Pancreas (tissue), 10 donors: ENCODE measurements at regions not wholly inside any gene's neighbourhood (a gene's known extent, or its start where the extent isn't known, plus 50 kb on each side); places are given as distances from the start of the nearest gene placed in this dataset.

Source experiments
- ATAC-seq, 4 donors: fragments of 200-7000 bp; cut with Tn5 transposase; one replicate each; pipeline versions ENCODE4 v1.8.0 to v1.9.1; 2020; ENCODE audit warnings: mild to moderate bottlenecking in 4 of 4, moderate library complexity in 4 of 4
- DNase-seq, 6 donors: peaks; one replicate each; pipeline ENCODE4 v3.0.0-alpha.2; 2020
- FAIRE-seq: peaks from 2 replicates; lab custom pipeline; 2012; peaks lifted over from hg19 to GRCh38; lab: Jason Lieb, UNC
- H3K27ac ChIP-seq, 4 donors: fragments of 200-600 bp; sonication (generic); 1 replicate in 3 of 4; 2 replicates in 1 of 4; pipeline versions ENCODE4 v1.5.0 to v1.8.0; 2020
- H3K27me3 ChIP-seq, 4 donors: fragments of 200-600 bp; one replicate each; pipeline ENCODE4 v1.8.0; 2021
- H3K36me3 ChIP-seq, 3 donors: fragments of 200-600 bp; sonication (generic) in 1 of 3; one replicate each; pipeline versions ENCODE4 v1.5.0 to v1.8.0; 2020 to 2021
- H3K4me1 ChIP-seq, 3 donors: fragments of 200-600 bp; one replicate each; pipeline ENCODE4 v1.8.0; 2021
- H3K4me3 ChIP-seq, 4 donors: fragments of 200-600 bp; sonication (generic) in 2 of 4; one replicate each; pipeline versions ENCODE4 v1.5.0 to v1.8.0; 2020 to 2021
- H3K9me3 ChIP-seq, 4 donors: fragments of 200-600 bp; one replicate each; pipeline ENCODE4 v1.8.0; 2021
- CTCF ChIP-seq, 4 donors: fragments of 200-600 bp; sonication (generic) in 3 of 4; IDR thresholded peaks; one replicate each; pipeline versions ENCODE4 v1.5.0 to v1.8.0; 2021; ENCODE audit warnings: antibody characterized with exemption in 4 of 4
- WGBS, 2 donors: extraction: QIAGEN DNeasy Blood & Tissue Kit; methylation state at CpG; one replicate each; pipeline ENCODE4 v1.1.7; 2013; 5-methylcytosine and 5-hydroxymethylcytosine counted together
- intact Hi-C, 3 donors: fragments of 100-400 bp; cut with DNase I; formaldehyde crosslinking; loops; one replicate each; pipeline versions ENCODE4 v1.11.1 to v1.14.2; 2022
- donor health status: healthy with polysubstance abuse.
- donor health status: DM: no; HTN: no; CAD: no; lungs with moderate emphysema.
- donor health status: DM: no; HTN: no; CAD: no.
- donor health status: control.
- donor health status: control.
- donor health status: Bipolar disorder and iron deficiency.
- donor health status: DM: yes; HTN: yes; CAD: no.
- donor health status: DM: no; HTN: no; CAD: no.
- donor health status: DM: no; HTN: no; CAD: no.
- donor health status: DM: yes; HTN: yes; CAD: no.

- 61 to 74% methylated on average over 3 of the region's 3 CpGs for WGBS, 2 donors
Measured at GRCh38 chr3:102595057-102595456, 160.2 kb downstream of the ZPLD1 start.

GRCh38 chr3:102599819-102600576 lies 165.2 kb downstream of the ZPLD1 start:
- intact Hi-C loops = no loop called here
- FAIRE-seq (no peak), DNase-seq (no peak), ATAC-seq (no peak)
- no peaks in the 10 kb centered on the region for H3K9me3 ChIP-seq
- WGBS, 2 donors = 79 to 90% methylated on average over 7 of the region's 7 CpGs
- H3K27me3 ChIP-seq = no peaks in the 10 kb centered on the region
- no peaks in the 10 kb centered on the region for H3K36me3 ChIP-seq
- no peaks in the 10 kb centered on the region for H3K4me1 ChIP-seq
- H3K27ac ChIP-seq = no peak overlapping the region
- H3K4me3 ChIP-seq = no peak overlapping the region
- no peak for TF ChIP-seq CTCF (IDR thresholded peaks at IDR 0.05)

More at GRCh38 chr3:102595057-102595456, 160.2 kb downstream of the ZPLD1 start:
- intact Hi-C loops = no loop called here
- no peaks in the 10 kb centered on the region for H3K4me1 ChIP-seq
- H3K27me3 ChIP-seq = no peaks in the 10 kb centered on the region
- no peak for ATAC-seq
- no peak overlapping the region for H3K27ac ChIP-seq
- no peaks in the 10 kb centered on the region for H3K9me3 ChIP-seq
- no peak for FAIRE-seq
- H3K4me3 ChIP-seq = no peak overlapping the region
- no peak for DNase-seq
- H3K36me3 ChIP-seq = no peaks in the 10 kb centered on the region
- TF ChIP-seq CTCF (IDR thresholded peaks at IDR 0.05) = no peak

- Histone ChIP-seq H3K36me3 (no peaks in the 10 kb centered on the region), H3K27ac (no peak overlapping the region), H3K4me3 (no peak overlapping the region), H3K4me1 (no peaks in the 10 kb centered on the region), H3K9me3 (no peaks in the 10 kb centered on the region), H3K27me3 (no peaks in the 10 kb centered on the region)
- no peak for TF ChIP-seq CTCF (IDR thresholded peaks at IDR 0.05)
- FAIRE-seq (no peak), DNase-seq (no peak), ATAC-seq (peak in 1 of 4 donors; percentile 53)
- intact Hi-C loops = no loop called here
- 61 to 65% methylated on average over 1 of the region's 1 CpG for WGBS, 2 donors
Measured at GRCh38 chr3:102605153-102605552, 170.3 kb downstream of the ZPLD1 start.

- Histone ChIP-seq H3K9me3 (no peaks in the 10 kb centered on the region), H3K4me3 (no peak overlapping the region), H3K4me1 (no peaks in the 10 kb centered on the region), H3K27ac (no peak overlapping the region), H3K27me3 (no peaks in the 10 kb centered on the region), H3K36me3 (no peaks in the 10 kb centered on the region)
- intact Hi-C loops = no loop called here
- DNase-seq (no peak), FAIRE-seq (no peak), ATAC-seq (no peak)
- no peak for TF ChIP-seq CTCF (IDR thresholded peaks at IDR 0.05)
- 66 to 67% methylated on average over 2 of the region's 2 CpGs for WGBS, 2 donors
Measured at GRCh38 chr3:102608875-102609274, 174.1 kb downstream of the ZPLD1 start.

- no peaks in the 10 kb centered on the region for H3K4me1 ChIP-seq
- intact Hi-C loops = no loop called here
- no peaks in the 10 kb centered on the region for H3K27me3 ChIP-seq
- no peak overlapping the region for H3K27ac ChIP-seq
- no peaks in the 10 kb centered on the region for H3K9me3 ChIP-seq
- TF ChIP-seq CTCF (IDR thresholded peaks at IDR 0.05) = no peak
- FAIRE-seq = no peak
- no peaks in the 10 kb centered on the region for H3K36me3 ChIP-seq
- no peak overlapping the region for H3K4me3 ChIP-seq
- DNase-seq = no peak
- ATAC-seq = no peak
- 73 to 77% methylated on average over 2 of the region's 2 CpGs for WGBS, 2 donors
Measured at GRCh38 chr3:102614021-102614569, 179.3 kb downstream of the ZPLD1 start.
